ENCODE measurements at regions not wholly inside any gene's neighbourhood (a gene's known extent, or its start where the extent isn't known, plus 50 kb on each side); places are given as distances from the start of the nearest gene placed in this dataset.
"Not testable (repeated sequence)": the region's sequence is repeated elsewhere in the genome, so short reads cannot be mapped to it uniquely, and the experiment has no call there.

DNA sequence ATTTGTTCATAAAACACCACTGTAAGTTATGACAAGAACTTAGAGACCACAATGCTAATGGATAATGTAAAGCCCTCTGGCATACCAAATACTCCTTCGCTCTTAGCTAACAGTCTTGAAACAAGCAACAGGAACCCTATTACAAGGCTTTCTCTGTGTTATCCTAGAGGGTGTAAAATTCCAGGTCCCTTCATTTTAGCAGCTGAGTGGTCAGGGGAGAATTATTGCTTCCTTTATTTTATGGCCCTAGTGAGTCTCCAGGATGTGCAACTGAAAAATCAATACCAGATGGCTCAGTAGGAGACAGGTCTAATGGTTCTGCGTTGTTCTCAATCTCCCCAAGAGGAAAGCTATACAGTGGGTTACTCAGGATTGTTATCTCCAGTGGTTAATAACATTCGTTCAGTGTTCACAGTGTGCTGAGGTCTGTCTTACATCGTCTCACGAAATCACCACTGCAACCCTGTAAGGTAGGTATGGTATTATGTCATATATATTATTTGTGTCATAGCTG lies 172.7 kb upstream of the CNOT2 start:
- DNase-seq = no peak

GRCh38 chr12:70074510-70074909 lies 168.7 kb upstream of the CNOT2 start:
- DNase-seq = no peak

DNA sequence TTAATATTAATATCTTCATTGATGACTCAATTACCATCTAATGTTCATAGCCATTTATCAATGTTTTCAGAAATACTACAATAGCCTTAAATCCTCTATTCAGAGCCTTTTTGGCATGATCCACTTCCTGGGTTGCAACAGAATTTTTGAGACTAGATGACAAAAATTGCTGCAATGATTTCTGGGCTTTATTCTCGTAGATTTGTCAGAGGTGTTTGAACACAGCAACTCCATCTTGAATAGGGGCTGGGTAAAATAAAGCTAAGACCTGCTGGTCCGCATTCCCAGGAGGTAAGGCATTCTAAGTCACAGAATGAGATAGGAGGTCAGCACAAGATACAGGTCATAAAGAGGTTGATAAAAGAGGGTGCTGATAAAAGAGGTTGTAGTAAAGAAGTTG lies 165.8 kb upstream of the CNOT2 start:
- no peak for DNase-seq

- no peak for DNase-seq
Observed at GRCh38 chr12:70078161-70078560, 165.1 kb upstream of the CNOT2 start.

DNA sequence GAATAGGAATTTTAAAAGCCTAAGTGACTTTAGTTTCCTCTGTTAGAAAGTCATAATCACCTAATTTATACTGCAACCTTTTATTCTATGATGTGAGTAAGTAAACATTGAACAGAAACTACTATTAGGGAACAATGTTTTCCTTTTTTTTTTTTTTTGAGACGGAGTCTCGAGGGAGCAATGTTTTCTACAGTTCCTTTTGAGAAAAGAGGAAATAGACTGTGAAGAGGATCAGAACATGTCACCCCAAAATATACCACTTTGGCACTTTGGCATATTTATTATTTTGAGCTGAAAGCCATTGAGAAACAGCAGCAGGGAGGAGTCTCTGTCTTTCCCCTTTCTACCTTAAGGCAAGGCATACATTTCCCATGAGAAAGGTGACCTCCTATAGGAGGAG lies 162.7 kb upstream of the CNOT2 start:
- no peak for DNase-seq

DNA sequence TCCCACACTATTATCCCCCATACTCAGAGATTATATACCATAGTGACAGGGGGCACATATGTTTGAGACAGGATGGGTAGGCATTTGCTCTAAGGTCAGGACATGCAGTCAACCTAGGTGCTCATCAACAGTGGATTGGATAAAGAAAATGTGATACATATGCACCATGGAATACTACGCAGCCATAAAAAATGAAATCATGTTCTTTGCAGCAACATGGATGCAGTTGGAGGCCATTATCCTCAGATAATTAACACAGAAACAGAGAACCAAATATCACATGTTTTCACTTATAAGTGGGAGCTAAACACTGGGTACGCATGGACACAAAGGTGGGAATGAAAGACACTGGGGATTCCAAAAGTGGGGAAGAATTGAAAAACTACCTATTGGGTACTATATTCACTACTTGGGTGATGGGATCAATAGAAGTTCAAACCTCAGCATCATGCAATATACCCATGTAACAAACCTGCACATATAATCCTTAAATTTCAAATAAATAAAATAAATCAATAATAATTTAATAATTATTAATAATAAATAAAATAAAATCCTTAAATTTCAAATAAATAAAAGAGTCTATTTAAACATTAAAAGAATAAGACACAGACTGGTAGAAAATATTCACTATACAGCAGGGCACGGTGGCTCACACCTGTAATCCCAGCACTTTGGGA lies 160.1 kb upstream of the CNOT2 start:
- no peak for DNase-seq

DNA sequence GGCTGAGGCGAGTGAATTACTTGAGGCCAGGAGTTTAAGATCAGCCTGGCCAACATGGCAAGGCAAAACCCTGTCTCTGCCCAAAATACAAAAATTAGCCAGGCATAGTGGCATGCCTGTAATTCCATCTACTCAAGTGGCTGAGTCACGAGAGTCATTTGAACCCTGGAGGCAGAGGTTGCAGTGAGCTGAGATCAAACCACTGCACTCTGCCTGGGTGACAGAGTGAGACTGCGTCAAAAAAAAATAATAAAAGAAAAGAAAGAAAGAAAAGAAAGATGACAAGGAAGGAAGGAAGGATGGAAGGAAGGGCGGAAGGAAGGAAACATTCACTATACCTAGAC lies 159.6 kb upstream of the CNOT2 start:
- DNase-seq = no peak

GRCh38 chr12:70086372-70086771 lies 156.9 kb upstream of the CNOT2 start:
- DNase-seq = not testable (repeated sequence)

DNA sequence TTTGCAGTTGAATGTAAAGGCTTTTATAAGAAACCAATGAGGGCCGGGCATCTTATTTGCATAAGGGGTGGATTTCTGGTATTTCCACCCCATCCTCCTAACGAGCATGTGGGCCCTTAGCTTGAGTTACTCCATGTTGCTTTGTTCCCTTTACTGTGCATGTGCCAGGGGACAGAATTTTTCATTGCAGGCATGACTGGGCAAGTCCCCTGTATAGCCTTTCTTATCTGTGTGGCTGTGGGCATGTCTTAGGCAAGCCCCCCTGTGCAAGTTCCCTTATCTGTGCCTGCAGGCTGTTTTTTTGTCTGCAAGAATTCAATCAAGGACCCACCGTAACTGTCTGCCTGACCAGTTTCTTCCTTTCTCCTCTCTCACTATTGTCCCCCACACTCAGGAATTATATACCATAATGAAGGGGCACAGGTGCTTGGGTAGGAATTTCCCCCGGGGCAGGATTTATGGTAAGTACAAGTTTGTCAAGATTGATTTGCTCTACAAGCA lies 152.2 kb upstream of the CNOT2 start:
- DNase-seq = no peak

DNA sequence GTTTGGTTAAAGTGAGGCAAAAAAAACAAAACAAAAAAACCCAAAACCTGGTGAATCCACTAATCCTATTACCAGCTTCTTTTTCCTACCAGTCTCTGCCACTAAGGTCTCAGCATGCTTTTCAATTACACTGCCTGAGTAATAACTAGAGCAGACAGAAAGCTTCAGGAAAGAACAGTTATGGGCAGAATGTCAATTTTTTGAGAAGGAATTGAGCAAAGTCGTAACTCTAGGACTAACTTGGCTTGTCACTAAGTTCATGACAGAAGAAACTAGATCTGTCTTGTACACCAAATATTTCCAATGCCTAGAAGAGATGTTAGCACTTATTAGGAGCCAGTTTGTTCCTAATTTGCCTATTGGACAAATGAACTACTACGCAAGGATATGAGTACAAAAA lies 148.8 kb upstream of the CNOT2 start:
- no peak for DNase-seq

DNA sequence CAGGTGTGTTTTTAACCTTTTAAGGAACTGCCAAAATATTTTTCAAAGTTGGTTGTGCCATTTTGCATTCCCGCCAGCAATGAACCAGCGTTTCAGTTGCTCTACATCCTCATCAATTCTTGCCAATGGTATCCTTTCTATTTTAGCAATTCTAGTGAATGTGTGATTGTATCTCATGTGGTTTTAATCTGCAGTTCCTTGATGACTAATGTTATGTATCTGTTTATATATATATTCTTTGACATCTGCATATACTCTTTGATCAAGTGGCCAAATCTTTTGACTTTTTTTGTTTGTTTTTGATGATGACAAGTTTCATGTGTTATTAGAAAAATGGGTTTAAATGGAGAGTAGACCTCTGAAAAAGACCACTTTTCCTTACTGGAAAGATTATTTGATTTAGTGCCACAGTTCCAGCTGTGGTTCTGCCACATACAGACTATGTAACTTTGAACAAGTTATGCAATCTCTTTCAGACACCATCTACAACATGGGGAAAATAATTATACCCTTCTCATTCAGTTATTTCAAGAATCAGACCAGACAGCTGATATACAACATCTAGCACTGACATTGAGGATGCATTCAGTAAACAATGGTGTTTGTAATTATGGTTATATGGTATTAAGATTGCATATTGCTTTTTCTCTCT lies 146.3 kb upstream of the CNOT2 start:
- no peak for DNase-seq

- DNase-seq = no peak
Observed at GRCh38 chr12:70101064-70101463, 142.2 kb upstream of the CNOT2 start.

GRCh38 chr12:70106347-70106746 lies 136.9 kb upstream of the CNOT2 start:
- DNase-seq = no peak

GRCh38 chr12:70110085-70110484 lies 133.1 kb upstream of the CNOT2 start:
- DNase-seq = no peak

DNA sequence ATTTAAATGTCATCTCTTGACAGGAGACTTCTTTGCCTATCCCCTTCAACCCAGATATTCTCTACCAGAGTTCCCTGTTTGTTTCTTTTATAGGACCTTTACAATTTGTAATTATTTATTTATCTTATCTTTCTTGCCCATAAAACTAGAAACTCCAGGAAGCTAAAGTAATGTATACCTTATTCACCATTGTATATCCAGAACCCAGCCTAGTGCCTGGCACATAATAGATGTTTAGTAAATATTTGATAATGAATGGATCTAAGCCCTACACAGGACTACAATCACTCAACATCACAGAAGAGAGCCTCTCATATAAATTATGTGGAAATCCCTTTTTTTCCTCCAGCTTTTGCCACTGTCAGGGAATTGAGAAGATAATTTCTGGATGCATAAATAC lies 125.6 kb upstream of the CNOT2 start:
- no peak for DNase-seq

DNA sequence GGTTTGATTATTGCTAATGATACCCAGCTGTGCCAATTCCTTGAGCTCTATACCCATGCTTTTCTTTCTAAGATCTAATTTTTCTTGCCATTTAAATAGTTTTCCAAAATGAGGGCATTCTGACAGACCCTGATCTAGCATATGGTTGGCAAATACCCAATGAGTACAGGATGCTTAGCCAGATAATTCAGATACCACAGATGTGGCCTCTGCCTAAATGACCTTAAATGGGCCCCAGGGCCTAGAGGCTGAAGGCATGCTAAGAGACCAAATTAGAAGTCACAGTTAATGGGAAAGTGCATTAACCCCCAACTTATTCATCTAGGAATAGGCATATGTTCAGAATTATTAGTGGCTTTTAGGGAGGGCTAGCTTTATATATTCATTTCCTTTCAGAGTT lies 122.3 kb upstream of the CNOT2 start:
- DNase-seq = no peak

DNA sequence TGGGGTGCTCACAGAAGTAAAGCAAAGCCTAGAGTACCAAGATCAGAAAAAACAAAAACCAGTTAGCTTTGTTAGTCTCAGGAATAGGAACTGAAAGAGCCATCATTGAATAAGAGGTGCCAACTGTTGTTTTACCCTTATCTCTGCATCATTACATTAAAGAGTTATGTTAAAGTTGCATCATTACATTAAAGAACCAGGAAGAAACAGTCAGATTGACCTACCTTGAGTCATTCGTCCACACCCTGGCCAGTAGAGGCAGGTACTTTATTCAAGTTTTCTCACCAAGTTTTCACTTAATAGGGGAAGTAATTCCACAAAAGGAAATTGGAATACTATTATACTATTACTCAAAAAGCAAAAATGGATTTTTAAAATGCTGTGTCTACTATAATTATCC lies 121.7 kb upstream of the CNOT2 start:
- no peak for DNase-seq

DNA sequence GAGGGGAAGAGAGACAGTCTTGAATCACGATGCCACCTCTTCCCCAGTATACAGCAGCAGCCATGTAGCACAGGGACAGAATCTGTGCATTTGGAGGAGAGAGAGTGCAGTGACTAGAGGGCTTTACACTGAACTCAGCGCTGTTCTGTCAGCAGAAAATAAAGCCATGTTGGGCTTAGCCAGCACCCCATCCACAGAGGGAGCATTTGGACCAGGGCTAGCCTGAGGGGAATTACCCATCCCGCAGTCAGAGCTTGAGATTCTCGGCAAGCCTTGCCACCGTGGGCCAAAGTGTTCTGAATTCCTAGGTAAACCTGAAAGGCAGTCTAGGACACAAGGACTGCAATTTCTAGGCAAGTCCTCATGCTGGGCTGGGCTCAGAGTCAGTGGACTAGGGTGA lies 120.4 kb upstream of the CNOT2 start:
- no peak for DNase-seq

- no peak for DNase-seq
Observed at GRCh38 chr12:70149013-70149412, 94.2 kb upstream of the CNOT2 start.

DNA sequence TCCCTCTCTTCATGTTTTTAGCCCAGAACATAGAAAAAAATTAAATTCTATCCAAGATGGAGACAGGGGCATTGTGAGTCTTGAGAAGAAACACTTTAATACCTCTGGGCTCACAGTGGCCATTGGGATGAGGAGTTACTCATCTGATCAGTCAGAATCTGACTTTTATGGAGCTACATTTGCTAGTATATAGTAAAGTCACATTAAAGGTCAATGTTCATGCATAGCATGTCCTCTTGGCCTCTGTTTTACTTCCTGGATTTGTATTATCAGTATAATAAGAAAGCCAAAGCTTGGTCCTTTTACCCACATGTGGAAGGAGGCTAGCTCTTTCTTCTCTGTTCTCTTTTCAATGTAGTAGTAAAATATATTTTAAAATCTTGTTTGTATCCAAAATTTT lies 93.6 kb upstream of the CNOT2 start:
- no peak for DNase-seq

DNA sequence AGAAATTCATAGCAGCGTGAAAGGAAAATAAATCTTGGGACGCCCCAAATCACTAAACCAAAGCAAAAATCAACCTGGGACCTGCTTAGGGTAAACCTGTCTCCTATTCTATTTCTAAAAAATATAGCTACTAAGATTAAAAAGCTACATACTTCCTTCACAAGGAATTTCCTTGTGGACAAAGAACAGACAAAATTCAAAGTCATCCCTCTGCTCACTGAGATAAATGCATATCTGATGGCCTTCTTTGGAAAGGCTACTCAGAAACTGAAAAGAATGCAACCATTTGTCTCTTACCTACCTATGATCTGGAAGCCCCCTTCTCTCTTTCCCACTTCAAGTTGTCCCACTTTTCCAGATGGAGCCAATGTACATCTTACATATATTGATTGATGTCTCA lies 93.0 kb upstream of the CNOT2 start:
- DNase-seq = no peak

DNA sequence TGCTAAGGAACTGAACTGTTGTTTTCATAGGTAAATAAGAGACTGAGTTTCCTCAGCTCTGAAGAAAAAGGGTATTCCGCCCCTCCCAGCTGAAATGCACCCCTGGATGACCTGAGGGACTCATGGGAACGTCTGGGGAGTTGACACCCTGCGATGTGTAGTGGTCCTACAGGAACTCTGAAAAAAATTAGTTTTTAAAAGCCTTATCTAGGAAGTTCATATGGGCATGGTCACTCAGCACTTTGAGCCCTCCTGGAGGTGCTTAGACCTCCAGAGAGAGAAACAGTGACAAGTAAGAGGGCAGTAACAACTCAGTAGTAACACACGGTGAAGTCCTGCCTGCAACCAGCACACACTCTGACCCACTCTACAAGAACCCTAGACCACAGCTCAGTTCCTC lies 91.2 kb upstream of the CNOT2 start:
- no peak for DNase-seq

- DNase-seq = no peak
Observed at GRCh38 chr12:70154087-70154638, 89.1 kb upstream of the CNOT2 start.
